ENCODE measurements at regions not wholly inside any gene's neighbourhood (a gene's known extent, or its start where the extent isn't known, plus 50 kb on each side); places are given as distances from the start of the nearest gene placed in this dataset.

DNA sequence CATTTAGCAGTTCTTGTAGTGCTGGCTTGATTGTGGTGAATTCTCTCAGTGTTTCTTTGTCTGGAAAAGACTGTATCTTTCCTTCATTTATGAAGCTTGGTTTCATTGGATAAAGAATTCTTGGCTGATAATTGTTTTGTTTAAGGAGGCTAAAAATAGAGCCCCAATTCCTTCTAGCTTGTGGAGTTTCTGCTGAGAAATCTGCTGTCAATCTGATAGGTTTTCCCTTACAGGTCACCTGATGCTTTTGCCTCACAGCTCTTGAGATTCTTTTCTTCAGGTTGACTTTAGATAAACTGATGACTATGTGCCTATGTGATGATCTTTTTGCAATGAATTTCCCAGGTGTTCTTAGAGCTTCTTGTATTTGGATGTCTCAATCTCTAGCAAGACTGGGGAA is 1508.5 kb upstream of the FLRT2 start:
- H3K9ac ChIP-seq (ENCODE audit: low read length in 3 of 3), result no peak overlapping the region
- H3K36me3 ChIP-seq (ENCODE audit: control insufficient read depth in 2 of 3, insufficient read depth in 3 of 3, low read length in 3 of 3), result no peaks in the 10 kb centered on the region
- DNase-seq (no peak), FAIRE-seq (no peak)
- H3K27me3 ChIP-seq (ENCODE audit: control insufficient read depth, insufficient read depth, low read length), result no peaks in the 10 kb centered on the region
- no peaks in the 10 kb centered on the region for H3K9me3 ChIP-seq (ENCODE audit: control insufficient read depth in 2 of 3, insufficient read depth in 1 of 3, low read length in 3 of 3)
- H3K4me3 ChIP-seq (ENCODE audit: low read length in 3 of 3), result no peak overlapping the region
- H3K4me1 ChIP-seq (ENCODE audit: control insufficient read depth in 2 of 3, insufficient read depth in 2 of 3, low read depth in 1 of 3, low read length in 3 of 3), result no peaks in the 10 kb centered on the region
- intact Hi-C loops (cut with DNase I), result no loop called here
- no peak overlapping the region for H3K27ac ChIP-seq (ENCODE audit: low read depth in 2 of 2, low read length in 2 of 2)
- TF ChIP-seq, protein P1, sequence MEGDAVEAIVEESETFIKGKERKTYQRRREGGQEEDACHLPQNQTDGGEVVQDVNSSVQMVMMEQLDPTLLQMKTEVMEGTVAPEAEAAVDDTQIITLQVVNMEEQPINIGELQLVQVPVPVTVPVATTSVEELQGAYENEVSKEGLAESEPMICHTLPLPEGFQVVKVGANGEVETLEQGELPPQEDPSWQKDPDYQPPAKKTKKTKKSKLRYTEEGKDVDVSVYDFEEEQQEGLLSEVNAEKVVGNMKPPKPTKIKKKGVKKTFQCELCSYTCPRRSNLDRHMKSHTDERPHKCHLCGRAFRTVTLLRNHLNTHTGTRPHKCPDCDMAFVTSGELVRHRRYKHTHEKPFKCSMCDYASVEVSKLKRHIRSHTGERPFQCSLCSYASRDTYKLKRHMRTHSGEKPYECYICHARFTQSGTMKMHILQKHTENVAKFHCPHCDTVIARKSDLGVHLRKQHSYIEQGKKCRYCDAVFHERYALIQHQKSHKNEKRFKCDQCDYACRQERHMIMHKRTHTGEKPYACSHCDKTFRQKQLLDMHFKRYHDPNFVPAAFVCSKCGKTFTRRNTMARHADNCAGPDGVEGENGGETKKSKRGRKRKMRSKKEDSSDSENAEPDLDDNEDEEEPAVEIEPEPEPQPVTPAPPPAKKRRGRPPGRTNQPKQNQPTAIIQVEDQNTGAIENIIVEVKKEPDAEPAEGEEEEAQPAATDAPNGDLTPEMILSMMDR (IDR thresholded peaks at IDR 0.05; ENCODE audit: borderline replicate concordance, extremely low read depth, insufficient read depth), result no peak

DNA sequence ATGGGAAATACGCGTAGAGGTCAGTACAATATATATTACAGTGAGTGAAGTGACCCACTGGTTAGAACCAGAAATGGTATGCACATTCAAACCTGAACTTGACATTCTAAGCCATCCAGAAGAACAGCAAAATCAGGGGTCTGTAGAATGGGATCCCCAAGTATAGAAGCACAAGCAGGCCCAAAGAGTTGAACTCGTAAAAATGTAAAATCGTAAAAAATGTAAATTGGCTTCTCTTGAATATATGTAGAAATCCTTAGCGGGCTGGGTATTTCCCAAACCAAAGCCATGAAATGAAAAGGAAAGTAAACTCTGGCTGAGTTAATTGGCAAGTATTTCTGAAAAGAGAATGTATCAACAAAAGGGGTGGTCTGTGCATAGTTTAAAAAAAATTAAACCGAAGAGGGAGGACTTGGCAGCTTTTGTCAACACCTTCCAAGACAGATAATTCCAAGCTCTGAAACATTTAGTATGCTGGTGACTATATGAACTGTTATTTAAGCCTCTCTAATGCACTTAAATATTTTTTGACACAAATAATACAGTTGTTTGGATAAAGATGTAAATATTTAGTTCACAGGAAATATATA is 1505.6 kb upstream of the FLRT2 start:
- H3K36me3 ChIP-seq (ENCODE audit: control insufficient read depth in 2 of 3, insufficient read depth in 3 of 3, low read length in 3 of 3), result no peaks in the 10 kb centered on the region
- TF ChIP-seq, protein P1 (IDR thresholded peaks at IDR 0.05; ENCODE audit: borderline replicate concordance, extremely low read depth, insufficient read depth), result no peak
- H3K4me3 ChIP-seq (ENCODE audit: low read length in 3 of 3), result no peak overlapping the region
- no peak overlapping the region for H3K27ac ChIP-seq (ENCODE audit: low read depth in 2 of 2, low read length in 2 of 2)
- no peak for DNase-seq
- H3K27me3 ChIP-seq (ENCODE audit: control insufficient read depth, insufficient read depth, low read length), result no peaks in the 10 kb centered on the region
- no peaks in the 10 kb centered on the region for H3K4me1 ChIP-seq (ENCODE audit: control insufficient read depth in 2 of 3, insufficient read depth in 2 of 3, low read depth in 1 of 3, low read length in 3 of 3)
- no peak overlapping the region for H3K9ac ChIP-seq (ENCODE audit: low read length in 3 of 3)
- intact Hi-C loops (cut with DNase I), result no loop called here
- no peaks in the 10 kb centered on the region for H3K9me3 ChIP-seq (ENCODE audit: control insufficient read depth in 2 of 3, insufficient read depth in 1 of 3, low read length in 3 of 3)
- no peak for FAIRE-seq

DNA sequence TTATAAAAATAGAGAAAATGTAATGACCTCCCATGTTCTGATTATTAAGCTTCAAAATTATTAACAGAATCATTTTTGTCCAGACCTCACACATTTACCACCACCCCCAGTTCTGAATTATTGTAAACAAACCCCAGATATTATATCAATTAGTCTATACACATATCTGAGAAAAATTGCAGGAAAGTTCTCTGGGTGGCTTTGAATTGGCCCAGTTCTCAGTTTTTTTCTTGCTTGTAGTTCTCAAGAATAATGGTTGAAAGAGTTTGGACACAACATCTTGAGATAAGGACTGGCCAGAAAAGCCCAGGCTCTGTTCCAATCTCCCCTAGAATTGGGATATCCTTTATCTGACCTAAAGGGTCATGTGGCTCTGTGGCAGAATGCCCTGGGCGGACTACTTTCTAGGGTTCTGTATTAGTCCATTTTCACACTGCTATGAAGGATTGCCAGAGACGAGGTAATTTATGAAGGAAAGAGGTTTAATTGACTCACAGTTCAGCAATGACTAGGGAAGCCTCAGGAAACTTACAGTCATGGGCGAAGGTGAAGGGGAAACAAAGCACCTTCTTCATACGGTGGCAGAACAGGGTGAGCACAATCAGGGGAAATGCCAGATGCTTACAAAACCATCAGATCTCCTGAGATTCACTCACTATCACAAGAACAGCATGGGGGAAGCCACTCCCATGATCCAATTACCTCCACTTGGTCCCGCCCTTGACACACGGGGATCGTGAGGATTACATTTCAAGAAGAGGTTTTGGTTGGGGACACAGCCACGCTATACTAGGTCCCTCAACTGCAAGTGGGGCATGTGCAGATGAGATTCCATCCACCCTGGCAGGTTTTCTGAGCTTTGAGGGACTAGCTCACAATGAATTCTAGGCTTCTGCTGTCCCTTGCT is 1504.6 kb upstream of the FLRT2 start:
- Histone ChIP-seq H3K27me3 (ENCODE audit: control insufficient read depth, insufficient read depth, low read length) (no peaks in the 10 kb centered on the region), H3K9ac (ENCODE audit: low read length in 3 of 3) (no peak overlapping the region), H3K36me3 (ENCODE audit: control insufficient read depth in 2 of 3, insufficient read depth in 3 of 3, low read length in 3 of 3) (no peaks in the 10 kb centered on the region), H3K27ac (ENCODE audit: low read depth in 2 of 2, low read length in 2 of 2) (no peak overlapping the region), H3K4me3 (ENCODE audit: low read length in 3 of 3) (no peak overlapping the region), H3K9me3 (ENCODE audit: control insufficient read depth in 2 of 3, insufficient read depth in 1 of 3, low read length in 3 of 3) (no peaks in the 10 kb centered on the region), H3K4me1 (ENCODE audit: control insufficient read depth in 2 of 3, insufficient read depth in 2 of 3, low read depth in 1 of 3, low read length in 3 of 3) (no peaks in the 10 kb centered on the region)
- DNase-seq (no peak), FAIRE-seq (no peak)
- intact Hi-C loops (cut with DNase I), result no loop called here
- TF ChIP-seq, protein P1 (IDR thresholded peaks at IDR 0.05; ENCODE audit: borderline replicate concordance, extremely low read depth, insufficient read depth), result no peak

Measured in kidney (tissue), 13 donors.